Right ventricle myocardium inferior (tissue), 1 donor: ENCODE measurements at regions not wholly inside any gene's neighbourhood (a gene's known extent, or its start where the extent isn't known, plus 50 kb on each side); places are given as distances from the start of the nearest gene placed in this dataset.
"Not testable (repeated sequence)": the region's sequence is repeated elsewhere in the genome, so short reads cannot be mapped to it uniquely, and the experiment has no call there.

Source experiments
- ATAC-seq: fragments of 200-7000 bp; cut with Tn5 transposase; one replicate; pipeline ENCODE4 v1.9.1; 2020; ENCODE audit warnings: mild to moderate bottlenecking, moderate library complexity
- DNase-seq: peaks from one replicate; pipeline ENCODE4 v3.0.0; 2021; ENCODE audit errors: missing footprints
- intact Hi-C: fragments of 100-400 bp; cut with DNase I; formaldehyde crosslinking; loops from one replicate; pipeline ENCODE4 v1.11.0; 2022
- donor health status: DM: no; HTN: yes; CAD: no; lungs with severe emphysema.

DNA sequence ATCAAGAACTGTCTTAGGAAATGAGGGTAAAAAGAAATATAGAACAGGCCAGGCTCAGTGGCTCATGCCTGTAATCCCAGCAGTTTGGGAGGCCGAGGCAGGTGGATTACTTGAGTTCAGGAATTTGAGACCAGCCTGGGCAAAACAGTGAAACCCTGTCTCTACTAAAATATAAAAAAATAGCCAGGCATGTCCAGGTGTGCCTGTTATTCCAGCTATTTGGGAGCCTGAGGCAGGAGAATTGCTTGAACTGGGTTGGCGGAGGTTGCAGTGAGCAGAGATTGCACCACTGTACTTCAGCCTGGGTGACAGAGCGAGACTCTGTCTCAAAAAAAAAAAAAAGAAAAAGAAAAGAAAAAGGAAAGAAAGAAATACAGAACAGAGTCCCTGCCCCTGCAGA is 802.2 kb upstream of the AMELY start:
- intact Hi-C loops, ATAC-seq, DNase-seq: not testable (repeated sequence)

DNA sequence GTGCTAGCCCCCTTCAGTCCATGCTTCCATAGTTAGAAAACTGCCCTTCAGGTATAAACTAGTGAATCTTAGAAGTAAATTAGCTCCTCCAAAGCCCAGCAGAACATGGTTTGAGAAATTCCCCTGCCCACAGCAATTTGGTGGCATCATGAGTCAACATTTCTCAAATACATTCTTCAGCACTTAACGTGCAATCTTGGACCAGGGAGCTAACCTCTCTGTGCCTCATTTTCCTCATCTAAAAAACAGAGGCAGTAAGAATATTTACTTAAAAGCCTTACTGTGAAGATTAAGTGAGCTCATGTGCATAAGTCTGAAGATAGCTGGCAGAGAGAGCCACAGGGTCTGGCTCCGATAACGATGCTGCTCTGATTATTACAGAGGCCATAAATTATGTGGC is 800.7 kb upstream of the AMELY start:
- intact Hi-C loops: no loop called here
- DNase-seq (no peak), ATAC-seq (no peak)

DNA sequence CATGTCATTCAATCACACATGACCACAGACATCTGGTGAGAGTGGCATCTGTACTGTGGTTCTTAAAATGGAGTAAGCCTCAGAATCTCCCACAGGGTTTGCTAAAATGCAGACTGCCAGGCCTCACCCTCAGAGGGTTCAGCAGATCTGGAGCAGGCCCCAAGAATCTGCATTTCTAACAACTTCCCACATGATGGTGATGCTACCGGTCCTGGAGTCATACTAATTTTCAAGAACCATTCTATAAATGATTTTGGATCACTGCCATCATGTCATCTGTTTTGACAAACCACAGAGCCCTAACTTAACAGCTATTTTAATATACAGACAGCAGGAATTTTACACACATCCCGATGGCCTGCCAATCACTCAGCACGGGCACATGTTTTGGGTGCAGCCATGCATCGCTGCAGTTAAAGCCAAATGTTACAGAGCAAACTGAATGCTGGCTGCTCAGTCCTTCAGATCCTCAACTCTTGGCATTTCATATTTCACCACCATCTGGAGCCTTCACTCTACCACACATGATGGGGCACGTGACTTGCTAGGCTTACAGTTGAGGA is 792.1 kb upstream of the AMELY start:
- ATAC-seq (no peak), DNase-seq (no peak)
- intact Hi-C loops: no loop called here

DNA sequence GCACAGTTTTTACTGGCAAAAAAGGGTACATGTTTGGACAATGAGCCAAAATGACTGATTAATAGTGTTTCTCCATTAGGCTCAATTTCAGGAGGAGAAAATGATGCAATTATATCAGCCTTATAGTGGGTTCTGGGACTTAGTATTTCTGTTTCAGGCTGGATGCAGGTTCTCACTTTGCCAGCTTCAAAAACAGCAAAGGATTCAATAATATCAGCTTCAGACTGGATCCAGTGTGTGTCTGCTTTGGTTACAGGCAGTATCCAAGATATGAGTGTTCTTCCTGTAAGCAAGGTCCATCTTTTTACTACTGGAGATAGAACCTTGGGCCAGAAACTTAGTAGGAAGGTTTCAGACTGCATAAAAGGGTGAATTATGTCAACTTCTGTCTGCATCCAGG is 790.9 kb upstream of the AMELY start:
- no peak for ATAC-seq
- intact Hi-C loops: no loop called here
- no peak for DNase-seq

DNA sequence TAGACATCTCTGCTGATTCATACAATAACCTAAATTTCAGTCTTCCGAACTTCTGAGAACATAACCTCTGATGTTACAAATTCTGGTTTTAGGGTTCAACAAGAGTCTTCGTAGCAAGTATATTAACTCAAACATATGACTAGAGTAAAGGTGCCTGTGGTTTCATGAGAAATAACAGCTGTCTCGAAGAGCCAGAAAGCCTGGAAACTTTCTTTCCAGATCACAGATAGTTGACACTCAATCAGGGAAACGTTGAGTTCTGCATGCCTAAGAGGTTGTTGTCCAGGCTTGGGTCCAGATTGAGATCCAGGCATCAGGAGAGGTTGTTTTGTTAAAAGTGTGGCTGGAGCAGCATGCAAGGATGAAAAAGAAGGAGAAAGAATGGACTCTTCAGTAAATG is 790.1 kb upstream of the AMELY start:
- no peak for DNase-seq
- intact Hi-C loops: no loop called here

DNA sequence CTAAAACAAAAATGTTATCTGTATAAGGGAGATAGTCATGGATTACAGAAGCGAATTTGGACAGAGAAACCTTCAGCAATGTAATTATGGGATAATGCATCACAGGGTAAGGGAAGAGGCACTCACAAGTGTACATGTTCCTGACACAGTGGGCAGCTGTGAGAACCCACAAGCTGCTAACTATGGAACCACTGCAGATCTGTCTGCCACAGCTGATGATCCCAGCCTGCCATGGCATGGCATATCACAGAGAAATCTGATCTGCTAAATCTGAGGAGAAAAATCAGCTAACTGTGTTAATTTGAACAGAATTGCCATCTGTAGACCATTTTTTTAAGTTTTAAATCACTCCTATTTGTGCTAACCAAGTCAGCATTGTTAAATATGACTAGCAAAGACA is 786.0 kb upstream of the AMELY start:
- ATAC-seq (no peak), DNase-seq (no peak)
- intact Hi-C loops: no loop called here

More for the DNA sequence above, 790.1 kb upstream of the AMELY start:
- no peak for ATAC-seq

DNA sequence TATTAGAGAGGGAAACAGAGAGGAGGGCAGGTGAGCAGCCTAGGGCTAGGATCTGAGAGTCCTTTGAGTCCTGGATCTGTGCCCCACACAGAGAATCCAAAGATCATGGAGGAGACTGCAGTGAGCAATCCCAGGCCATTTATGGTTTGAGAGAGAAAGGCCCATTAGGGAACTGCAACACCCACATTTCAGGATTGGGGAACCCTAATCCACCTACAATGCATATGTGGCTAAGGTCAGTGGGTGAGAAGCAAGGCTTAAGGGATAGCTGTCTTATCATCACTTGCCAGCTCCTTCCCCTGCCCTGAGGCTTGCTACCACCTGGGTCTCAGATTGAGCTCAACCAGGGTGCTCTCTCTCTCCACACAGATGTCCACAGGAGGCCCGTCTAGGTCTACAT is 781.1 kb upstream of the AMELY start:
- no peak for ATAC-seq
- intact Hi-C loops: no loop called here

DNA sequence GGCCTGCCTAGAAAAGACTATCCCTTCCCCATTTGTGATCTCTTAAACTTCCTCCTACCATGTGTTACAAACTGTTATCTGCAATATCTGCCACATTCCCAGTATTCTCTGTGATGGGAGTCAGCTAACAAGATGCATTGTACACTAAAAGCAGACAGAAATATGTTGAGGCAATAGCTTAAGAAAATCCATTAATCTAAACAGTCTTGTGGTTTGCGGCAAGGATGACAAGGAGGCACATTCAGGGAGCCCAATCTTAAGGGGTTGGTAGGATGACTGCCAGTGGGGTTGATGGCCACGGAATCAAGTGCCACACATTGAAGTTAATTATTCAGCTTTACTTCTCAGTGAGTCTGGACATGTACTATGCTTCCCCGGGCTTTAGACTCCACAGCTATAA is 775.5 kb upstream of the AMELY start:
- DNase-seq: no peak
- intact Hi-C loops: no loop called here
- ATAC-seq: no peak

More for the DNA sequence above, 781.1 kb upstream of the AMELY start:
- DNase-seq: no peak

DNA sequence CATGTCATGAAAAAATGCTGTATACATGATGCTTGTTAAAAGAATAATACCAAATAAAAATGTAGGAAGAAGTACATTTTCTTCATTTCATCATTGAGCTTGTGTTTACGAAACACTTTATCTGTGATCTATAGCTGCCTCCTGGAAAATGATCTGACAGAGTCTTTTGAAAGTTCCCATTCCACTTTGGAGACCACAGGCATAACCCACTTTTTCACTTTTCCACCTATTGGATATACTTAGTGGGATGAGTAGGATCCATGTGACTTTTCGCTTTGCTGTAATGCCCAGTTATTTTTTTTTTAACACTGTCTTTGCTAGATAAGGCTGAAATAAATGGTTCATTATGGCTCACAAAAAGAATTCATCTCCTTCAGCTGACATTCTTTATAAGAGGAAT is 773.0 kb upstream of the AMELY start:
- ATAC-seq (no peak), DNase-seq (no peak)
- intact Hi-C loops: no loop called here

DNA sequence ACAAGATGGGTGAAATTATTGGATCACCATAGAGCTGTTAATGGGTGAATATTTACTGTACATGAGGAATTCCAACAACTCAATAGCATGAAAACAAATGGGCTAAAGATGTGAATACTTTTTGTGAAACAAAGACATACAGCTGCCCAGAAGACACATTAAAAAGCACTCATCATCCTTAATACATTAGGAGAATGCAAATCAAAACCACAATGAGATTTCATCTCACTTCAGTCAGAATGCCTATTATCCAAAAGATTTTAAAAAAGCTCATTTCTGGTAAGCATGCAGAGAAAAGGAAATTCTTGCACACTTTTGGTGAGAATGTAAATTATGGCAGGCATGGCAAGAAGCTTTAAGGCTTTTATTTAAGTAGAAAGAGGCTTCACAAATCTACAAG is 770.8 kb upstream of the AMELY start:
- intact Hi-C loops: no loop called here
- no peak for DNase-seq

DNA sequence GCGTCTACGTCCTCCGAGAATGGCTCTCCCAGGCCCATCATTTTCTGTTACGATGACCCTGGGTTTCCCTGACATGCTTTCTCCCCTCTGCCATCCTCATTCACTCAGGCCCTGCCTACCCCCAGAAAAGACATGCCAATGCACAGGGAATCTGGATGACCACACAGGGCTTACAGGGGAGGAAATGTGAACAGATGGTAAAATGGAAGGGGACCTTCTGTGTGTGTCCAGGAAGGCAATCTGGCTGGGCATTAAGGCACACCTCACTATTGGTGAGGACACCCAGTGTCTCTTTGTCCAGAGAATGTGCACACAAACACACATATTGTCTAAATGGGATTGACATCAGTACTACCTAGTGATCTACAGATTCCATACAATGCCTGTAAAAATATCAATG is 769.9 kb upstream of the AMELY start:
- no peak for DNase-seq
- no peak for ATAC-seq
- intact Hi-C loops: no loop called here

More for the DNA sequence above, 770.8 kb upstream of the AMELY start:
- ATAC-seq: no peak

DNA sequence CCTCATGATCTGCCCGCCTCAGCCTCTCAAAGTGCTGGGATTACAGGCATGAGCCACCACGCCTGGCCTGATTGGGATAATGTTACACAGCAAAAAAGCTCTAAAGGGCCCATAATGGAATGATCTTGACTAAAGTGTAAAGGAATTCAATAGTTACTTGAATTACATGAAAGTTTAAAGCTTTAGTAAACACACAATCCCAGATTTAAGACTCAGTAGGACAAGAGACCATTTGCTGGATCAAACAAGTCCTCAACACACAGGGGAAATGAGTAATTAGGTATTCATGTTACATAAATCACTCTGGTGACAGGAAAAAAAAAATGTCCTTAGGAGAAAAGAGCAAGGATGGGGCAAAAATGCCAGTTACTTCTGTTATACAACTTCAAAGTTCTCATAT is 762.9 kb upstream of the AMELY start:
- DNase-seq: no peak
- intact Hi-C loops: no loop called here
- ATAC-seq: no peak

DNA sequence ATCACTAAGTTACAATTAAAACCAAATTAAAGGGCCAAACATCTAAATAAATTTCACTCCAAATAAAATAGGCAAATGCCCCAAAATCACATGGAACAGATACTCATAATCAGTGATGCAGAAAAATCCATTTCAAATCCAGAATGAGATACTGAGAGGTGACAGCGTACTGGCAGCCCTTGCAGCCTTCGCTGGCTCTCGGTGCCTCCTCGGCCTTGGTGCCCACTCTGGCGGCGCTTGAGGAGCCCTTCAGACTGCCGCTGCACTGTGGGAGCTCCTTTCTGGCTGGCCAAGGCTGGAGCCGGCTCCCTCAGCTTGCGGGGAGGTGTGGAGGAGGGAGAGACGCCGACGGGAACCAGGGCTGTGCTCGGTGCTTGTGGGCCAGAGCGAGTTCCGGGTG is 761.2 kb upstream of the AMELY start:
- intact Hi-C loops: no loop called here
- no peak for ATAC-seq
- no peak for DNase-seq

DNA sequence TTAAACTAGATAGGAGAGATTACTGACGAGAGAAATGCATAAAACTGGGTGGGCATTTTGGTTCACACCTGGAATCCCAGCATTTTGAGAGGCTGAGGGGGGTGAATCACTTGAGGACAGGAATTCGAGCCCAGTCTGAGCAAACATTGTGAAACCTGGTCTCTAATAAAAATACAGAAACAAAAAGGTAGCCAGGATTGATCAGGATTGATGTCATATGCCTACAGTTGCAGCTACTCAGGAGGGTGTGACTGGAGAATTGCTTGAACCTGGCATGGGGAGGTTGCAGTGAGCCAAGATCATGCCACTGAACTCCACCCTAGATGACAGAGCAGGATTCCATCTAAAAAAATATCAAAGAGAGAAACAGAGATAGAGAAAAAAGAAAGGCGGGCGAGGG is 751.7 kb upstream of the AMELY start:
- no peak for DNase-seq
- intact Hi-C loops: no loop called here
- ATAC-seq: no peak

DNA sequence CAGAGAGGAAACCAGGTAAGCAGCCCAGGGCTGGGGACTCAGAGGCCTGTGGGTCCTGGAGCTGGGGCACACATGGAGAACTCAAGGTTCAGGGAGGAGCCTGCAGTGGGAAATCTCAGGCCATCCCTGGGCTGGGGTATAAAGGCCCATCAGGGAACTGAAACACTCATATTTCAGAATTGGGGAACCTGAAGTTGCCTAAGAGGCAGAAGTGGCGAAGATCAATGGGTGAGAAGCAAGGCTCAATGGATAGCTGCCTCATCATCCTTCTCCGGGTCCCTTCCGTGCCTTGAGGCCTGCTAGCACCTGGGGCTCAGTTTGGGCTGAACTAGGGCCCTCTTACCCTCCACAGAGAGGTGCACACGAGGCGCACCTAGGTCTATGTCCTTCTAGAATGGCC is 747.5 kb upstream of the AMELY start:
- ATAC-seq (no peak), DNase-seq (no peak)
- intact Hi-C loops: no loop called here

DNA sequence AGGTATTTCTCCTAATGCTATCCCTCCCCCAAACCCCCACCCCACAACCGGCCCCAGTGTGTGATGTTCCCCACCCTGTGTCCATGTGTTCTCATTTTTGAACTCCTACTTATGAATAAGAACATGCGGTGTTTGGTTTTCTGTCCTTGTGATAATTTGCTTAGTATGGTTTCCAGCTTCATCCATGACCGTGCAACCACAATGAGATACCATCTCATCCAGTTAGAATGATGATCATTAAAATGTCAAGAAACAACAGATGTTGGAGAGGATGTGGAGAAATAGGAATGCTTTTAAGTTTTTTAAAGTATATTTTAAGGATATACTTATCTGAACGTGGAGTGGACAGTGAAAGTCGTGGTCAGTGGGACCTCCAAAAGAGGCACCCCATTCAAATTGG is 745.0 kb upstream of the AMELY start:
- intact Hi-C loops: no loop called here
- DNase-seq (no peak), ATAC-seq (no peak)

DNA sequence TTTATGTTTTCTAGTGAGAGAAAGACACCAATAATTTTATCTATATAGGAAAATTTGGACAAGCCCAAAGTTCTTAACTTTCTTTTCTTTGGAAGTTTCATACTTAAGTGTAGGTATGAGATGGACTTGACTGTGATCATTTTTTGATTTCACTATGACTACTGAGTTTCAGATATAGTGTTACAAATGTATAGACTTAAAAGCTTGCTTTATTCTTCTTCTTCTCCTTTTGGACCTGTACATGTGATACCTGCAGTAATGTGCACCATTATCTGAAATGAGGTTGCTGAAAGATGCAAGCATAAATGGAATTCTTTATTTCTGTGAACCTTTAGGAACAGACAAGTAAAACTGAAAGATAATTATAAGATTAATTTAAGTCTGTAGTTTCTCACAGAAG is 743.4 kb upstream of the AMELY start:
- ATAC-seq (no peak), DNase-seq (no peak)
- intact Hi-C loops: no loop called here

DNA sequence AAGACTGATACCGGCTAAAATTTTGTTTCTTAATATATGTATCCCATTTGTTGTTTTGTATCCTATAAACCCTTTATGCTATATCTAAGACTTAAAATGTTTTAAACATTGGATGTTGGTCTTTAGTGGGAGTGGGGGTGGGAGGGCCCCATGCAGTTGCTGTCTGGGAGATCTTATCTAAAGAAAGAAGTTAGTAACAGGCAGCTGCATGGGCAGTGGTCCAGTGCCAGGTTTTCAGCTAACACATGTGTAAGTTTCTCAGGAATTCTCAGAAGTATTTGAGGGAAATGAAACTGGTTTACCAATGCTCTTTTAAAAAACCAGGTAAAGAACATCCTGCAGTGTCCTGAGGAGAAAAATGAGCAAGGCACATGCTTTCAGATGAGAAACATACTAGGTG is 738.3 kb upstream of the AMELY start:
- DNase-seq, intact Hi-C loops, ATAC-seq: not testable (repeated sequence)
